ENCODE measurements at regions not wholly inside any gene's neighbourhood (a gene's known extent, or its start where the extent isn't known, plus 50 kb on each side); places are given as distances from the start of the nearest gene placed in this dataset.

GRCh38 chr6:143621876-143622605, 55.7 kb upstream of the PHACTR2 start:
- DNase-seq = no peak

GRCh38 chr6:143621159-143621873, 56.4 kb upstream of the PHACTR2 start:
- no peak for DNase-seq

GRCh38 chr6:143620447-143620846, 57.3 kb upstream of the PHACTR2 start:
- DNase-seq = peak; percentile 38

- no peak for DNase-seq
Measured at GRCh38 chr6:143619824-143620401, 57.9 kb upstream of the PHACTR2 start.

GRCh38 chr6:143616741-143617140, 61.0 kb upstream of the PHACTR2 start:
- DNase-seq = no peak

- no peak for DNase-seq
Measured at GRCh38 chr6:143615785-143616184, 62.0 kb upstream of the PHACTR2 start.

- DNase-seq = no peak
Measured at GRCh38 chr6:143614235-143614634, 63.5 kb upstream of the PHACTR2 start.

- DNase-seq = no peak
Measured at GRCh38 chr6:143613749-143614148, 64.0 kb upstream of the PHACTR2 start.

- no peak for DNase-seq
Measured at GRCh38 chr6:143612186-143612585, 65.6 kb upstream of the PHACTR2 start.

GRCh38 chr6:143611580-143611979, 66.2 kb upstream of the PHACTR2 start:
- no peak for DNase-seq

- DNase-seq = no peak
Measured at GRCh38 chr6:143609972-143610371, 67.8 kb upstream of the PHACTR2 start.

- no peak for DNase-seq
Measured at GRCh38 chr6:143609501-143609900, 68.3 kb upstream of the PHACTR2 start.

- no peak for DNase-seq
Measured at GRCh38 chr6:143608906-143609305, 68.9 kb upstream of the PHACTR2 start.

GRCh38 chr6:143607974-143608373, 69.8 kb upstream of the PHACTR2 start:
- DNase-seq = peak; percentile 25

GRCh38 chr6:143607168-143607567, 70.6 kb upstream of the PHACTR2 start:
- no peak for DNase-seq

- no peak for DNase-seq
Measured at GRCh38 chr6:143605906-143606521, 71.8 kb upstream of the PHACTR2 start.

- no peak for DNase-seq
Measured at GRCh38 chr6:143603455-143603854, 74.3 kb upstream of the PHACTR2 start.

GRCh38 chr6:143601504-143601903, 76.3 kb upstream of the PHACTR2 start:
- DNase-seq = no peak

- no peak for DNase-seq
Measured at GRCh38 chr6:143600821-143601220, 76.9 kb upstream of the PHACTR2 start.

GRCh38 chr6:143598466-143599080, 79.2 kb upstream of the PHACTR2 start:
- no peak for DNase-seq

- DNase-seq = no peak
Measured at GRCh38 chr6:143596866-143597265, 80.9 kb upstream of the PHACTR2 start.

- no peak for DNase-seq
Measured at GRCh38 chr6:143595251-143596036, 82.3 kb upstream of the PHACTR2 start.

Data from NCI-H345 (cell line).